ENCODE measurements at regions not wholly inside any gene's neighbourhood (a gene's known extent, or its start where the extent isn't known, plus 50 kb on each side); places are given as distances from the start of the nearest gene placed in this dataset.

- DNase-seq (ENCODE audit: low read depth, low spot score) (no peak), ATAC-seq (no peak), FAIRE-seq (no peak)
- Histone ChIP-seq H4K20me1 (ENCODE audit: control insufficient read depth, insufficient read depth) (no peaks in the 10 kb centered on the region; the same call in 1 of the 2 replicates), H3K27ac (ENCODE audit: control insufficient read depth, insufficient read depth) (no peak overlapping the region), H3K4me1 (ENCODE audit: control insufficient read depth, insufficient read depth, low read length) (no peaks in the 10 kb centered on the region; the same call in 1 of the 2 replicates), H3K79me2 (ENCODE audit: control insufficient read depth, insufficient read depth, low read length) (no peaks in the 10 kb centered on the region), H3K9ac (ENCODE audit: control insufficient read depth, insufficient read depth, low read length) (no peak overlapping the region), H3K9me3 (replicated peaks; ENCODE audit: control insufficient read depth, insufficient read depth, low read length) (peaks cover 4% of the 10 kb centered on the region; the same call in 2 of the 3 replicates), H3K36me3 (ENCODE audit: control insufficient read depth in 2 of 2, insufficient read depth in 2 of 2, low read length in 1 of 2) (no peaks in the 10 kb centered on the region), H3K4me3 (no peak overlapping the region), H3K4me2 (ENCODE audit: control insufficient read depth, insufficient read depth) (no peak overlapping the region), H3K27me3 (replicated peaks in 1 of 2; ENCODE audit: control insufficient read depth in 2 of 2, insufficient read depth in 2 of 2, low read length in 1 of 2) (no peaks in the 10 kb centered on the region), H2AFZ (ENCODE audit: control insufficient read depth, low read depth, low read length) (no peak overlapping the region)
- ChIA-PET SMC1A (ENCODE audit: uncharacterized antibody, unreplicated experiment) (no interaction called here), CTCF (interaction anchor here (1.3 kb wide), 1 partner anchor 9 kb away, joined by 4 read pairs; no protein-coding TSS in a partner anchor), RAD21 (ENCODE audit: unreplicated experiment) (no interaction called here), POLR2A (no interaction called here)
- no TSS peak for BruUV-seq (replicated peaks)
- intact Hi-C loops (cut with micrococcal nuclease; ENCODE audit: unreplicated experiment), result no loop called here
- in situ Hi-C loops (cut with MboI), result no loop called here
- WGBS (ENCODE audit: insufficient coverage, insufficient replicate concordance, low lambda C conversion rate, missing lambda C conversion rate), result 46% methylated on average over 7 of the region's 7 CpGs
- TF ChIP-seq ZNF592 (IDR thresholded peaks at IDR 0.05), result no peak
- TF ChIP-seq, protein P1, sequence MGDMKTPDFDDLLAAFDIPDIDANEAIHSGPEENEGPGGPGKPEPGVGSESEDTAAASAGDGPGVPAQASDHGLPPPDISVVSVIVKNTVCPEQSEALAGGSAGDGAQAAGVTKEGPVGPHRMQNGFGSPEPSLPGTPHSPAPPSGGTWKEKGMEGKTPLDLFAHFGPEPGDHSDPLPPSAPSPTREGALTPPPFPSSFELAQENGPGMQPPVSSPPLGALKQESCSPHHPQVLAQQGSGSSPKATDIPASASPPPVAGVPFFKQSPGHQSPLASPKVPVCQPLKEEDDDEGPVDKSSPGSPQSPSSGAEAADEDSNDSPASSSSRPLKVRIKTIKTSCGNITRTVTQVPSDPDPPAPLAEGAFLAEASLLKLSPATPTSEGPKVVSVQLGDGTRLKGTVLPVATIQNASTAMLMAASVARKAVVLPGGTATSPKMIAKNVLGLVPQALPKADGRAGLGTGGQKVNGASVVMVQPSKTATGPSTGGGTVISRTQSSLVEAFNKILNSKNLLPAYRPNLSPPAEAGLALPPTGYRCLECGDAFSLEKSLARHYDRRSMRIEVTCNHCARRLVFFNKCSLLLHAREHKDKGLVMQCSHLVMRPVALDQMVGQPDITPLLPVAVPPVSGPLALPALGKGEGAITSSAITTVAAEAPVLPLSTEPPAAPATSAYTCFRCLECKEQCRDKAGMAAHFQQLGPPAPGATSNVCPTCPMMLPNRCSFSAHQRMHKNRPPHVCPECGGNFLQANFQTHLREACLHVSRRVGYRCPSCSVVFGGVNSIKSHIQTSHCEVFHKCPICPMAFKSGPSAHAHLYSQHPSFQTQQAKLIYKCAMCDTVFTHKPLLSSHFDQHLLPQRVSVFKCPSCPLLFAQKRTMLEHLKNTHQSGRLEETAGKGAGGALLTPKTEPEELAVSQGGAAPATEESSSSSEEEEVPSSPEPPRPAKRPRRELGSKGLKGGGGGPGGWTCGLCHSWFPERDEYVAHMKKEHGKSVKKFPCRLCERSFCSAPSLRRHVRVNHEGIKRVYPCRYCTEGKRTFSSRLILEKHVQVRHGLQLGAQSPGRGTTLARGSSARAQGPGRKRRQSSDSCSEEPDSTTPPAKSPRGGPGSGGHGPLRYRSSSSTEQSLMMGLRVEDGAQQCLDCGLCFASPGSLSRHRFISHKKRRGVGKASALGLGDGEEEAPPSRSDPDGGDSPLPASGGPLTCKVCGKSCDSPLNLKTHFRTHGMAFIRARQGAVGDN (IDR thresholded peaks at IDR 0.05), result no peak
- no peak for TF ChIP-seq RAD51 (IDR thresholded peaks at IDR 0.05)
Measured at GRCh38 chr11:119809346-119809745, 80.3 kb upstream of the NECTIN1 start.
